HCT116 (cell line): ENCODE measurements at regions not wholly inside any gene's neighbourhood (a gene's known extent, or its start where the extent isn't known, plus 50 kb on each side); places are given as distances from the start of the nearest gene placed in this dataset.

ENCODE experiments used
- ATAC-seq: fragments of 200-7000 bp; cut with Tn5 transposase; 2 replicates; pipeline ENCODE4 v1.9.1; 2020; ENCODE audit warnings: mild to moderate bottlenecking, moderate library complexity
- BruUV-seq: library from RNA; stranded (reverse); fragments of 400-500 nt; replicated peaks from 2 replicates; lab custom pipeline; 2021; lab: Mats Ljungman, UMichigan
- CTCF ChIA-PET: fragments of 300-600 bp; sonication (Branson Sonifier 250); formaldehyde crosslinking; loops from one replicate; lab custom pipeline; 2021; ENCODE audit warnings: antibody characterized with exemption; lab: Charles Lee
- POLR2A ChIA-PET: fragments of 300-600, 350-600 bp; sonication (Branson Sonifier 250); formaldehyde crosslinking; loops from one replicate; lab custom pipeline; 2021; ENCODE audit warnings: antibody characterized with exemption; lab: Charles Lee
- RAD21 ChIA-PET, 2 experiments: fragments of 300-600 bp; sonication (Branson Sonifier 250); formaldehyde crosslinking; loops; one replicate each; lab custom pipeline; 2023; ENCODE audit warnings: low total read pairs in 2 of 2; ENCODE audit not compliant: uncharacterized antibody in 2 of 2, unreplicated experiment in 2 of 2, low non-redundant PET in 1 of 2; lab: Charles Lee
- DNase-seq: peaks from one replicate; pipeline ENCODE4 v3.0.0-alpha.2; 2010; ENCODE audit warnings: low read depth, low spot score
- H2AFZ ChIP-seq: fragments of 200-600 bp; shearing (Covaris generic), sonication (generic); 2 replicates; pipeline ENCODE4 v1.6.1; 2017; ENCODE audit warnings: low read depth, mixed run types, mixed read lengths, antibody characterized with exemption, low read length; ENCODE audit not compliant: poor library complexity, severe bottlenecking
- H3K27ac ChIP-seq: 2 replicates; pipeline ENCODE4 v1.5.1; 2012; ENCODE audit warnings: low read depth, low read length
- H3K27me3 ChIP-seq: fragments of 200-600 bp; sonication (generic); 2 replicates; pipeline ENCODE4 v1.6.1; 2016; ENCODE audit warnings: mixed run types, low read length, mixed read lengths; ENCODE audit not compliant: insufficient read depth
- H3K36me3 ChIP-seq, 2 experiments: fragments of 200-500 bp in 1 of 2; fragments of 200-600 bp in 1 of 2; sonication (Bioruptor generic) in 1 of 2; sonication (generic) in 1 of 2; 2 replicates each; pipeline versions ENCODE4 v1.5.1 to v1.6.1; 2014 to 2016; ENCODE audit warnings: low read length in 2 of 2, inconsistent platforms in 1 of 2, mixed read lengths in 1 of 2, mixed run types in 1 of 2; ENCODE audit not compliant: insufficient read depth in 2 of 2, control insufficient read depth in 1 of 2
- H3K4me1 ChIP-seq, 2 experiments: fragments of 200-600 bp in 1 of 2; sonication (generic) in 1 of 2; 2 replicates each; pipeline versions ENCODE4 v1.5.1 to v1.6.1; 2012 to 2017; ENCODE audit warnings: low read length in 2 of 2, inconsistent platforms in 1 of 2, mild to moderate bottlenecking in 1 of 2, mixed read lengths in 1 of 2, mixed run types in 1 of 2, moderate library complexity in 1 of 2; ENCODE audit not compliant: insufficient read depth in 2 of 2, control insufficient read depth in 1 of 2
- H3K4me2 ChIP-seq: fragments of 200-600 bp; sonication (generic); 2 replicates; pipeline ENCODE4 v1.6.1; 2017; ENCODE audit warnings: mixed run types, low read length, mixed read lengths
- H3K4me3 ChIP-seq, 2 experiments: fragments of 200-600 bp in 1 of 2; sonication (generic) in 1 of 2; replicated peaks in 1 of 2; 2 replicates each; pipeline ENCODE4 v1.5.1; 2011 to 2016; ENCODE audit warnings: low read length in 2 of 2, control low read depth in 1 of 2, low read depth in 1 of 2, mild to moderate bottlenecking in 1 of 2, mixed read lengths in 1 of 2, mixed run types in 1 of 2
- H3K79me2 ChIP-seq: fragments of 200-600 bp; sonication (generic); 2 replicates; pipeline ENCODE4 v1.6.1; 2017; ENCODE audit warnings: mild to moderate bottlenecking, mixed run types, low read length, moderate library complexity, mixed read lengths; ENCODE audit not compliant: insufficient read depth
- H3K9ac ChIP-seq: fragments of 200-600 bp; sonication (generic); 2 replicates; pipeline ENCODE4 v1.6.1; 2016; ENCODE audit warnings: low read length, mixed read lengths
- H3K9me2 ChIP-seq: fragments of 200-600 bp; sonication (generic), shearing (Covaris generic); 2 replicates; pipeline ENCODE4 v1.6.1; 2017; ENCODE audit warnings: mixed run types, mild to moderate bottlenecking, moderate library complexity; ENCODE audit not compliant: insufficient read depth
- H3K9me3 ChIP-seq, 2 experiments: fragments of 200-500 bp in 1 of 2; fragments of 200-600 bp in 1 of 2; sonication (Bioruptor generic) in 1 of 2; sonication (generic) in 1 of 2; 2 replicates each; pipeline ENCODE4 v1.6.1; 2014 to 2017; ENCODE audit warnings: low read length in 2 of 2, mixed read lengths in 2 of 2, inconsistent platforms in 1 of 2, low read depth in 1 of 2, mild to moderate bottlenecking in 1 of 2, mixed run types in 1 of 2, moderate library complexity in 1 of 2; ENCODE audit not compliant: control insufficient read depth in 1 of 2, insufficient read depth in 1 of 2
- H4K20me1 ChIP-seq: fragments of 200-600 bp; sonication (generic), shearing (Covaris generic); 2 replicates; pipeline ENCODE4 v1.6.1; 2017; ENCODE audit warnings: mixed run types, mild to moderate bottlenecking, moderate library complexity; ENCODE audit not compliant: insufficient read depth
- CEBPB ChIP-seq: IDR thresholded peaks from 2 replicates; pipeline ENCODE4 v1.6.1; 2012; ENCODE audit warnings: low read depth
- CTCF ChIP-seq, 3 experiments: fragments of 200-600 bp in 1 of 3; sonication (generic) in 1 of 3; IDR thresholded peaks in 2 of 3; conservative IDR thresholded peaks in 1 of 3; 2 replicates each; pipeline ENCODE4 v1.5.1; 2012 to 2017; ENCODE audit warnings: low read depth in 2 of 3, low read length in 2 of 3, antibody characterized with exemption in 1 of 3, borderline replicate concordance in 1 of 3, control low read depth in 1 of 3, mild to moderate bottlenecking in 1 of 3, mixed read lengths in 1 of 3, mixed run types in 1 of 3, moderate library complexity in 1 of 3; ENCODE audit not compliant: insufficient read depth in 1 of 3
- EGR1 ChIP-seq: IDR thresholded peaks from 2 replicates; pipeline ENCODE4 v1.6.1; 2012; ENCODE audit warnings: low read depth
- FOSL1 ChIP-seq: IDR thresholded peaks from 2 replicates; pipeline ENCODE4 v1.6.1; 2012; ENCODE audit warnings: low read depth
- JUND ChIP-seq: IDR thresholded peaks from 2 replicates; pipeline ENCODE4 v1.6.1; 2012
- MAX ChIP-seq: IDR thresholded peaks from 2 replicates; pipeline ENCODE4 v1.6.1; 2012
- RAD21 ChIP-seq: IDR thresholded peaks from 2 replicates; pipeline ENCODE4 v1.6.1; 2012; ENCODE audit warnings: low read depth, mild to moderate bottlenecking
- TCF7L2 ChIP-seq: IDR thresholded peaks from 2 replicates; pipeline ENCODE4 v1.7.0; 2011; ENCODE audit warnings: borderline replicate concordance, inconsistent platforms; ENCODE audit not compliant: insufficient read depth, insufficient read length; ENCODE audit errors: extremely low read depth
- intact Hi-C: fragments of 100-400 bp; cut with micrococcal nuclease; formaldehyde crosslinking; loops from 2 replicates; pipeline ENCODE4 v1.10.0; 2022

GRCh38 chr6:167663316-167663715 is 163.4 kb upstream of the AFDN start (continued):
- TF ChIP-seq JUND, result no peak

GRCh38 chr6:167663784-167664443 is 162.8 kb upstream of the AFDN start:
- DNase-seq (no peak), ATAC-seq (no peak)
- TF ChIP-seq CTCF (IDR thresholded peaks at IDR 0.05 in 2 of 3, conservative IDR thresholded peaks at IDR 0.05 in 1 of 3; ENCODE audit: borderline replicate concordance in 1 of 3, insufficient read depth in 1 of 3, low read depth in 2 of 3, low read length in 2 of 3) (no peak), FOSL1 (no peak), EGR1 (no peak), CEBPB (no peak), MAX (no peak), RAD21 (no peak), TCF7L2 (no peak)
- Histone ChIP-seq H3K9me2 (no peaks in the 10 kb centered on the region), H3K9ac (no peak overlapping the region), H2AFZ (no peak overlapping the region), H3K9me3 (no peaks in the 10 kb centered on the region), H4K20me1 (no peaks in the 10 kb centered on the region), H3K27ac (no peak overlapping the region), H3K4me1 (no peaks in the 10 kb centered on the region), H3K27me3 (no peaks in the 10 kb centered on the region), H3K4me3 (no peak overlapping the region), H3K79me2 (no peaks in the 10 kb centered on the region), H3K36me3 (no peaks in the 10 kb centered on the region), H3K4me2 (no peak overlapping the region)
- no TSS peak for BruUV-seq
- CTCF ChIA-PET, result no interaction called here
- POLR2A ChIA-PET, result no interaction called here
- RAD21 ChIA-PET, result no interaction called here
- intact Hi-C loops, result no loop called here
